Endodermal cell (in vitro differentiated cells): ENCODE measurements at regions not wholly inside any gene's neighbourhood (a gene's known extent, or its start where the extent isn't known, plus 50 kb on each side); places are given as distances from the start of the nearest gene placed in this dataset.

ENCODE experiments used
- DNase-seq: peaks from one replicate; pipeline ENCODE4 v3.0.0-alpha.2; 2017
- H3K27ac ChIP-seq: 2 replicates; pipeline ENCODE4 v1.5.1; 2013; ENCODE audit warnings: mild to moderate bottlenecking, low read depth, low read length, moderate library complexity
- H3K27me3 ChIP-seq: 2 replicates; pipeline ENCODE4 v1.6.1; 2013; ENCODE audit warnings: mild to moderate bottlenecking, low read length, moderate library complexity; ENCODE audit not compliant: insufficient read depth, control insufficient read depth, poor library complexity, severe bottlenecking
- H3K36me3 ChIP-seq: 2 replicates; pipeline ENCODE4 v1.7.0; 2013; ENCODE audit warnings: mild to moderate bottlenecking, low read length, moderate library complexity; ENCODE audit not compliant: control insufficient read depth, insufficient read depth
- H3K4me1 ChIP-seq: one replicate; pipeline ENCODE4 v1.7.0; 2013; ENCODE audit warnings: low read length; ENCODE audit not compliant: control insufficient read depth, insufficient read depth
- H3K4me3 ChIP-seq: 2 replicates; pipeline ENCODE4 v1.5.1; 2013; ENCODE audit warnings: mild to moderate bottlenecking, low read length, moderate library complexity
- H3K9ac ChIP-seq: 2 replicates; pipeline ENCODE4 v1.6.1; 2013; ENCODE audit warnings: mild to moderate bottlenecking, low read length, moderate library complexity; ENCODE audit not compliant: poor library complexity, severe bottlenecking; ENCODE audit errors: extremely low read depth
- H3K9me3 ChIP-seq: 2 replicates; pipeline ENCODE4 v1.6.1; 2013; ENCODE audit warnings: mild to moderate bottlenecking, low read length, moderate library complexity; ENCODE audit not compliant: control insufficient read depth
- H3K27ac Mint-ChIP-seq: 2 replicates; pipeline ENCODE4 v1.8.0; 2020; ENCODE audit warnings: mixed read lengths
- H3K27me3 Mint-ChIP-seq: 2 replicates; pipeline ENCODE4 v1.8.0; 2021; ENCODE audit warnings: mild to moderate bottlenecking, mixed read lengths; ENCODE audit not compliant: insufficient read depth
- H3K36me3 Mint-ChIP-seq: 2 replicates; pipeline ENCODE4 v1.8.0; 2020; ENCODE audit warnings: low read depth, mixed read lengths
- H3K4me1 Mint-ChIP-seq: 2 replicates; pipeline ENCODE4 v1.8.0; 2020; ENCODE audit warnings: mixed read lengths
- H3K4me3 Mint-ChIP-seq: 2 replicates; pipeline ENCODE4 v1.8.0; 2020; ENCODE audit warnings: mild to moderate bottlenecking, moderate library complexity, mixed read lengths
- H3K9me3 Mint-ChIP-seq: 2 replicates; pipeline ENCODE4 v1.8.0; 2020; ENCODE audit warnings: mild to moderate bottlenecking, mixed read lengths
- WGBS, 2 experiments: methylation state at CpG; one replicate each; pipeline versions ENCODE4 v1.1.5 to v1.1.7; 2013; ENCODE audit warnings: missing lambda C conversion rate in 2 of 2, mixed read lengths in 1 of 2; ENCODE audit not compliant: insufficient coverage in 1 of 2, insufficient read length in 1 of 2; 5-methylcytosine and 5-hydroxymethylcytosine counted together
- TF ChIP-seq, protein P1 (sequence below): fragments of 200-600 bp; sonication (generic); conservative IDR thresholded peaks from 2 replicates; pipeline ENCODE4 v1.5.0; 2021; ENCODE audit warnings: antibody characterized with exemption, mild to moderate bottlenecking

DNA sequence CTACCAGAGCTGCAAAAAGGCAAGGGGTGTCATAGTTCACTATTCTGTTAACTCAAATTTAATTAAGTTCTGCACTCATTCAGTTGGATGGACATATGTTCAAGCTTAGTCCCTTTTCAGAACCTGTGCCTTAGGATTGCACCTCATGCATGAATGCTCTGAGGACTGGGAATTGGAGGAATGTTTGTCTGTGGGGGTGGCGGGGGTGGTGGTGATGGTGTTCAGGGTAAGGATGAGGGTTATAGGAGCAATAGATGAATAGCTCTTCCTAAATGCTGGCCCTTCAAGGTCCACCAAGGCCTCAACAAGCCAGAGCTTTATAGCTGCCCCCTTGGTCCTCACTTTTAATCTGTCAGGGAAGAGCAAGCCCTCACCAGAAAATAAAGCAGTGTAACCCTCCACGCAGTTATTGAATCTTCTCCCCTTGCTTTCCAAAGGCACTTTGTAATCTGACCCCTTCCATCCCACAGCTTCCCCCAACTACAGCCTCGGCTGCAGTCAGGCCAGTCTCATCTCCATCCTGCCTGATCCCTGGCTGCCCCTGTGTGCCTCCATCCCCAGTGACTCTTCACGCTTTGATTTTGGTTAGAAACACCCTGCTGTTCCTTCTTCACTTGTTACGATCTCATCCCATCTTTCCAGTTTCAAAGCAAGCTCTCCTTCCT is 221.6 kb upstream of the LMCD1 start:
- peak; percentile 64 for DNase-seq
- no peaks in the 10 kb centered on the region for H3K36me3 ChIP-seq
- H3K9ac ChIP-seq: no peak overlapping the region
- Mint-ChIP-seq H3K27me3 (no peaks in the 10 kb centered on the region), H3K4me1 (peaks cover 30% of the 10 kb centered on the region), H3K4me3 (no peak overlapping the region), H3K27ac (no peak overlapping the region), H3K9me3 (no peaks in the 10 kb centered on the region), H3K36me3 (no peaks in the 10 kb centered on the region)
- no peak overlapping the region for H3K27ac ChIP-seq
- H3K9me3 ChIP-seq: peaks cover 8% of the 10 kb centered on the region
- 19 to 50% methylated on average over 4 to 5 of the region's 5 CpGs for WGBS, 2 experiments
- TF ChIP-seq, protein P1, sequence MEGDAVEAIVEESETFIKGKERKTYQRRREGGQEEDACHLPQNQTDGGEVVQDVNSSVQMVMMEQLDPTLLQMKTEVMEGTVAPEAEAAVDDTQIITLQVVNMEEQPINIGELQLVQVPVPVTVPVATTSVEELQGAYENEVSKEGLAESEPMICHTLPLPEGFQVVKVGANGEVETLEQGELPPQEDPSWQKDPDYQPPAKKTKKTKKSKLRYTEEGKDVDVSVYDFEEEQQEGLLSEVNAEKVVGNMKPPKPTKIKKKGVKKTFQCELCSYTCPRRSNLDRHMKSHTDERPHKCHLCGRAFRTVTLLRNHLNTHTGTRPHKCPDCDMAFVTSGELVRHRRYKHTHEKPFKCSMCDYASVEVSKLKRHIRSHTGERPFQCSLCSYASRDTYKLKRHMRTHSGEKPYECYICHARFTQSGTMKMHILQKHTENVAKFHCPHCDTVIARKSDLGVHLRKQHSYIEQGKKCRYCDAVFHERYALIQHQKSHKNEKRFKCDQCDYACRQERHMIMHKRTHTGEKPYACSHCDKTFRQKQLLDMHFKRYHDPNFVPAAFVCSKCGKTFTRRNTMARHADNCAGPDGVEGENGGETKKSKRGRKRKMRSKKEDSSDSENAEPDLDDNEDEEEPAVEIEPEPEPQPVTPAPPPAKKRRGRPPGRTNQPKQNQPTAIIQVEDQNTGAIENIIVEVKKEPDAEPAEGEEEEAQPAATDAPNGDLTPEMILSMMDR: no peak
- H3K4me3 ChIP-seq: no peak overlapping the region
- H3K27me3 ChIP-seq: no peaks in the 10 kb centered on the region
- H3K4me1 ChIP-seq: no peaks in the 10 kb centered on the region

GRCh38 chr3:8282541-8283165 is 219.0 kb upstream of the LMCD1 start:
- Histone ChIP-seq H3K9ac (no peak overlapping the region), H3K27me3 (no peaks in the 10 kb centered on the region), H3K27ac (no peak overlapping the region), H3K4me1 (no peaks in the 10 kb centered on the region), H3K36me3 (no peaks in the 10 kb centered on the region), H3K9me3 (peaks cover 8% of the 10 kb centered on the region), H3K4me3 (no peak overlapping the region)
- Mint-ChIP-seq H3K36me3 (no peaks in the 10 kb centered on the region), H3K27ac (no peak overlapping the region), H3K9me3 (no peaks in the 10 kb centered on the region), H3K4me3 (no peak overlapping the region), H3K4me1 (peaks cover 20% of the 10 kb centered on the region), H3K27me3 (no peaks in the 10 kb centered on the region)
- TF ChIP-seq, protein P1: no peak
- DNase-seq: no peak

GRCh38 chr3:8283193-8283592 is 218.4 kb upstream of the LMCD1 start:
- Histone ChIP-seq H3K27ac (no peak overlapping the region), H3K4me3 (no peak overlapping the region), H3K4me1 (no peaks in the 10 kb centered on the region), H3K9ac (no peak overlapping the region), H3K36me3 (no peaks in the 10 kb centered on the region), H3K27me3 (no peaks in the 10 kb centered on the region), H3K9me3 (peaks cover 8% of the 10 kb centered on the region)
- no peak for DNase-seq
- no peak overlapping the region for H3K4me3 Mint-ChIP-seq
- WGBS, 2 experiments: 100% methylated on average over 1 of the region's 1 CpG; no CpG with 5 or more reads in 1 of the 2 experiments
- H3K27ac Mint-ChIP-seq: no peak overlapping the region
- no peaks in the 10 kb centered on the region for H3K27me3 Mint-ChIP-seq
- H3K9me3 Mint-ChIP-seq: no peaks in the 10 kb centered on the region
- peaks cover 15% of the 10 kb centered on the region for H3K4me1 Mint-ChIP-seq
- TF ChIP-seq, protein P1: no peak
- H3K36me3 Mint-ChIP-seq: no peaks in the 10 kb centered on the region
